H1 (cell line): ENCODE measurements at regions not wholly inside any gene's neighbourhood (a gene's known extent, or its start where the extent isn't known, plus 50 kb on each side); places are given as distances from the start of the nearest gene placed in this dataset.

Experiments used
- ATF2 ChIP-seq: IDR thresholded peaks from 2 replicates; pipeline ENCODE4 v1.6.1; 2012; ENCODE audit warnings: low read length, inconsistent platforms
- BRCA1 ChIP-seq: IDR thresholded peaks from 2 replicates; pipeline ENCODE4 v1.6.1; 2012; ENCODE audit warnings: low read depth, low read length, improper control_type of control experiment
- CEBPB ChIP-seq: IDR thresholded peaks from 2 replicates; pipeline ENCODE4 v1.6.1; 2012; ENCODE audit warnings: low read depth, low read length
- HDAC6 ChIP-seq: IDR thresholded peaks from one replicate; pipeline ENCODE4 v1.7.1; 2012; ENCODE audit warnings: low read depth, mild to moderate bottlenecking, inconsistent platforms, low read length, moderate library complexity
- RFX5 ChIP-seq: IDR thresholded peaks from 2 replicates; pipeline ENCODE4 v1.6.1; 2011; ENCODE audit warnings: low read depth, low read length, improper control_type of control experiment, borderline replicate concordance
- SIRT6 ChIP-seq: IDR thresholded peaks from one replicate; pipeline ENCODE4 v1.7.1; 2012; ENCODE audit warnings: low read length, inconsistent platforms
- SP4 ChIP-seq: IDR thresholded peaks from 2 replicates; pipeline ENCODE4 v1.6.1; 2012; ENCODE audit warnings: low read length, inconsistent platforms

GRCh38 chr7:134372858-134373257 is 56.1 kb upstream of the SLC35B4 start (continued):
- TF ChIP-seq RFX5: no peak
- TF ChIP-seq BRCA1: no peak
- TF ChIP-seq SIRT6: no peak
- TF ChIP-seq ATF2: no peak
- TF ChIP-seq HDAC6: no peak
- TF ChIP-seq SP4: no peak
- TF ChIP-seq CEBPB: no peak
- TF ChIP-seq, all 59 proteins: peak for 0
